ENCODE measurements at regions not wholly inside any gene's neighbourhood (a gene's known extent, or its start where the extent isn't known, plus 50 kb on each side); places are given as distances from the start of the nearest gene placed in this dataset.

DNA sequence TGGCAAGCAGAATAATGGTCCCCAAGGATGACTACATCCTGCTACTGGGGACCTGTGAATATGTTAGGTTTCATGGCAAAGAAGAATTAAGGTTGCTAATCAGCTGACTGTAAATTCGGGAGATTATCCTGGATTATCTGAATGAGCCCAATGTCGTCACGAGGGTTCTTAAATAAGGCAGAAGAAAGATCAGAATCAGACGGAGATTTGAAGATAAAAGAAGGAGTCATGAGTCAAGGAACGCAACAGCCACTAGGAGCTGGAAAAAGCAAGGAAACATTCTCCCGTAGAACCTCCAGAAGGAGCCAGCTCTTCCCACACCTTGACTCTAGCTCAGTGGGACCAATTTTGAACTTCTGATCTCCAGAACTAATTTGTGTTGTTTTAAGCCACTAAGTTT, 82.9 kb upstream of the APBB1IP start:
- no peak for TF ChIP-seq FOXP2 (optimal IDR thresholded peaks at IDR 0.05; ENCODE audit: borderline replicate concordance, extremely low read depth, extremely low read length, insufficient read depth)
- TF ChIP-seq, protein P1, sequence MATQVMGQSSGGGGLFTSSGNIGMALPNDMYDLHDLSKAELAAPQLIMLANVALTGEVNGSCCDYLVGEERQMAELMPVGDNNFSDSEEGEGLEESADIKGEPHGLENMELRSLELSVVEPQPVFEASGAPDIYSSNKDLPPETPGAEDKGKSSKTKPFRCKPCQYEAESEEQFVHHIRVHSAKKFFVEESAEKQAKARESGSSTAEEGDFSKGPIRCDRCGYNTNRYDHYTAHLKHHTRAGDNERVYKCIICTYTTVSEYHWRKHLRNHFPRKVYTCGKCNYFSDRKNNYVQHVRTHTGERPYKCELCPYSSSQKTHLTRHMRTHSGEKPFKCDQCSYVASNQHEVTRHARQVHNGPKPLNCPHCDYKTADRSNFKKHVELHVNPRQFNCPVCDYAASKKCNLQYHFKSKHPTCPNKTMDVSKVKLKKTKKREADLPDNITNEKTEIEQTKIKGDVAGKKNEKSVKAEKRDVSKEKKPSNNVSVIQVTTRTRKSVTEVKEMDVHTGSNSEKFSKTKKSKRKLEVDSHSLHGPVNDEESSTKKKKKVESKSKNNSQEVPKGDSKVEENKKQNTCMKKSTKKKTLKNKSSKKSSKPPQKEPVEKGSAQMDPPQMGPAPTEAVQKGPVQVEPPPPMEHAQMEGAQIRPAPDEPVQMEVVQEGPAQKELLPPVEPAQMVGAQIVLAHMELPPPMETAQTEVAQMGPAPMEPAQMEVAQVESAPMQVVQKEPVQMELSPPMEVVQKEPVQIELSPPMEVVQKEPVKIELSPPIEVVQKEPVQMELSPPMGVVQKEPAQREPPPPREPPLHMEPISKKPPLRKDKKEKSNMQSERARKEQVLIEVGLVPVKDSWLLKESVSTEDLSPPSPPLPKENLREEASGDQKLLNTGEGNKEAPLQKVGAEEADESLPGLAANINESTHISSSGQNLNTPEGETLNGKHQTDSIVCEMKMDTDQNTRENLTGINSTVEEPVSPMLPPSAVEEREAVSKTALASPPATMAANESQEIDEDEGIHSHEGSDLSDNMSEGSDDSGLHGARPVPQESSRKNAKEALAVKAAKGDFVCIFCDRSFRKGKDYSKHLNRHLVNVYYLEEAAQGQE (IDR thresholded peaks at IDR 0.05; ENCODE audit: insufficient read depth in 1 of 2, low read depth in 2 of 2, low read length in 2 of 2) = no peak
- TF ChIP-seq POLR2AphosphoS5 (IDR thresholded peaks at IDR 0.05; ENCODE audit: low read depth, low read length) = no peak
- TF ChIP-seq TAF1 (IDR thresholded peaks at IDR 0.05; ENCODE audit: borderline replicate concordance, insufficient read depth, low read length) = no peak
- no peak for TF ChIP-seq SIN3A (IDR thresholded peaks at IDR 0.05; ENCODE audit: borderline replicate concordance, insufficient read depth, low read length)

DNA sequence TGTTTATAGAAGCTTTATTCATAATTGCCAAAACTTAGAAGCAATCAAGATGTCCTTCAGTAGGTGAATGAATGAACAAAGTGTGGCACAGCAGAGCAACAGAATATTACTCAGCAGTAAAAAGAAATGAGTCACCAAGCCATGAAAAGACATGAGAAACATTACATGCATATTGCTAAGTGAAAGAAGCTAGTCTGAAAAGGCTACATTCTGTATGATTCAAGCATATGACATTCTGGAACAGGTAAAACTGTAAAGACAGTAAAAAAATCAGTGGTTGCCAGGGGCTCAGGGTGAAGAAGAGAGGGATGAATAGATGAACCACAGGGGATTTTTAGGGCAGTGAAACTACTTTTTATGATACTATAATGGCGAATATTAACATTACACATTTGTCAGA, 80.9 kb upstream of the APBB1IP start:
- TF ChIP-seq FOXP2 (optimal IDR thresholded peaks at IDR 0.05; ENCODE audit: borderline replicate concordance, extremely low read depth, extremely low read length, insufficient read depth) (no peak), SIN3A (IDR thresholded peaks at IDR 0.05; ENCODE audit: borderline replicate concordance, insufficient read depth, low read length) (no peak), TAF1 (IDR thresholded peaks at IDR 0.05; ENCODE audit: borderline replicate concordance, insufficient read depth, low read length) (no peak), POLR2AphosphoS5 (IDR thresholded peaks at IDR 0.05; ENCODE audit: low read depth, low read length) (no peak)
- TF ChIP-seq, protein P1 (IDR thresholded peaks at IDR 0.05; ENCODE audit: insufficient read depth in 1 of 2, low read depth in 2 of 2, low read length in 2 of 2) = no peak

DNA sequence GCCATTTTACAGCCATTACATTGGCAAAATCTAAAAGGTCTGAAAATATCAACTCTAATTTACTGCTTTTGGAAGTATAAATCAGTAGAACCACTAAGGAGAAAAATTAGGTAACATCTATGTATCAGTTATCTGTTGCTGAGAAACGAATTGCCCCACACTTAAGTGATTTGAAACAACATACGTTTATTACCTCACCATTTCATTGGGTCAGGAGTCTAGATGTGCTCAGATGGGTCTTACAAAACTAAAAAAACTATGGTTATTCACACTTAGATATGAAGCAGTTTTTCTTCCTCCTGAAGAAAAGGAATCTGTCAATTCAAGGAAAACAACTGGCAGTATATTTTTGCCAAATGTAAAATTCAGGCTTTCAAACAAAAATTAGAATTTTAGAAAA, 80.1 kb upstream of the APBB1IP start:
- TF ChIP-seq TAF1 (IDR thresholded peaks at IDR 0.05; ENCODE audit: borderline replicate concordance, insufficient read depth, low read length) (no peak), SIN3A (IDR thresholded peaks at IDR 0.05; ENCODE audit: borderline replicate concordance, insufficient read depth, low read length) (no peak), POLR2AphosphoS5 (IDR thresholded peaks at IDR 0.05; ENCODE audit: low read depth, low read length) (no peak), FOXP2 (optimal IDR thresholded peaks at IDR 0.05; ENCODE audit: borderline replicate concordance, extremely low read depth, extremely low read length, insufficient read depth) (no peak)
- TF ChIP-seq, protein P1 (IDR thresholded peaks at IDR 0.05; ENCODE audit: insufficient read depth in 1 of 2, low read depth in 2 of 2, low read length in 2 of 2) = no peak

DNA sequence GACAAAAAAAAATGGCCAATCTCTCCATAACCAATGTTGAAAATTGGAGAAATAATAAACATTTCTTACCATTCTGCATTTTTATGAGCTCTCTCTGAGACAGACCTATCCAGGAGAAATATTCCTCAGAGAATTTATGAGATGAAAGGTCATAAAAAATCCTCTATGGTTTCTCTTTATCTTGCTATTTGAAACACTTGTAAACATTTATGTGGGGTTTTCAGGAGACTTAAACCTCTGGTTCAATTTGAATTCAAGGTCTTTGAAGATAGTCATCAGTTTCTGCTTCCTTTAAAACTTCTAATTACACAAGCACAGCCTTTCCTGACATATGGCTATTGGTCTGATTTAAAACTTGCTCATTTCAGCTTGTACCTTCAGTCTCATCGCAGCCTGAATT, 78.5 kb upstream of the APBB1IP start:
- TF ChIP-seq TAF1 (IDR thresholded peaks at IDR 0.05; ENCODE audit: borderline replicate concordance, insufficient read depth, low read length) = no peak
- TF ChIP-seq, protein P1 (IDR thresholded peaks at IDR 0.05; ENCODE audit: insufficient read depth in 1 of 2, low read depth in 2 of 2, low read length in 2 of 2) = no peak
- TF ChIP-seq FOXP2 (optimal IDR thresholded peaks at IDR 0.05; ENCODE audit: borderline replicate concordance, extremely low read depth, extremely low read length, insufficient read depth) = no peak
- no peak for TF ChIP-seq SIN3A (IDR thresholded peaks at IDR 0.05; ENCODE audit: borderline replicate concordance, insufficient read depth, low read length)
- no peak for TF ChIP-seq POLR2AphosphoS5 (IDR thresholded peaks at IDR 0.05; ENCODE audit: low read depth, low read length)

DNA sequence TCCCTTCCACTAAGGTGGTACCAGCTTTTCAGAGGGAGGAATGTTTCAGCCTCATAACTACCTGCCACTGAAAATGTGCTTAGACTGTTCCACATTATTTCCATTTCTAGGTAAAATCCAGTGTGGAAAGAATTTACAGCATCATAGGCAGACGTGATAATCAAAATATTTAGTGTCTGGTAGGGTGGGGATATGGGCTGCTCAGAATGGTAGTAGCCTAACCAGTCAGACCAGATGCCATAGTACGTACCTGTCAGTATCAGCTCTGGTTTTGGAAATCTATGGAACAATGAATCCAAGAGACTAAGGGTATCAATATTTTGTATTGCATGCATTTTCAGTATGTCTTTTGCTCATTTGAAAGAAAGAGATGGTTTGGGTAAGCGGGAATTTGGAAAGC, 76.8 kb upstream of the APBB1IP start:
- TF ChIP-seq TAF1 (IDR thresholded peaks at IDR 0.05; ENCODE audit: borderline replicate concordance, insufficient read depth, low read length) (no peak), POLR2AphosphoS5 (IDR thresholded peaks at IDR 0.05; ENCODE audit: low read depth, low read length) (no peak), FOXP2 (optimal IDR thresholded peaks at IDR 0.05; ENCODE audit: borderline replicate concordance, extremely low read depth, extremely low read length, insufficient read depth) (no peak), SIN3A (IDR thresholded peaks at IDR 0.05; ENCODE audit: borderline replicate concordance, insufficient read depth, low read length) (no peak)
- TF ChIP-seq, protein P1 (IDR thresholded peaks at IDR 0.05; ENCODE audit: insufficient read depth in 1 of 2, low read depth in 2 of 2, low read length in 2 of 2) = no peak
